ENCODE measurements at regions not wholly inside any gene's neighbourhood (a gene's known extent, or its start where the extent isn't known, plus 50 kb on each side); places are given as distances from the start of the nearest gene placed in this dataset.

GRCh38 chr12:59911516-59911915 is 315.7 kb downstream of the SLC16A7 start:
- no peak for DNase-seq
- in situ Hi-C loops (cut with HindIII; ENCODE audit: low pct_ligation_motif_present, low pct_unique_long_range_greater_than_20kb, low sequenced_read_pairs) = no loop called here

- in situ Hi-C loops (cut with HindIII; ENCODE audit: low pct_ligation_motif_present, low pct_unique_long_range_greater_than_20kb, low sequenced_read_pairs) = no loop called here
- no peak for DNase-seq
Measured at GRCh38 chr12:59916988-59917387, 321.2 kb downstream of the SLC16A7 start.

GRCh38 chr12:59927032-59927431 is 331.2 kb downstream of the SLC16A7 start:
- in situ Hi-C loops (cut with HindIII; ENCODE audit: low pct_ligation_motif_present, low pct_unique_long_range_greater_than_20kb, low sequenced_read_pairs) = no loop called here
- no peak for DNase-seq

GRCh38 chr12:59928416-59928815 is 332.6 kb downstream of the SLC16A7 start:
- in situ Hi-C loops (cut with HindIII; ENCODE audit: low pct_ligation_motif_present, low pct_unique_long_range_greater_than_20kb, low sequenced_read_pairs) = no loop called here
- DNase-seq = no peak

- peak; percentile 56 for DNase-seq
- in situ Hi-C loops (cut with HindIII; ENCODE audit: low pct_ligation_motif_present, low pct_unique_long_range_greater_than_20kb, low sequenced_read_pairs) = no loop called here
Measured at GRCh38 chr12:59929110-59929509, 333.3 kb downstream of the SLC16A7 start.

GRCh38 chr12:59934486-59934885 is 338.7 kb downstream of the SLC16A7 start:
- no peak for DNase-seq
- in situ Hi-C loops (cut with HindIII; ENCODE audit: low pct_ligation_motif_present, low pct_unique_long_range_greater_than_20kb, low sequenced_read_pairs) = no loop called here

- DNase-seq = no peak
- in situ Hi-C loops (cut with HindIII; ENCODE audit: low pct_ligation_motif_present, low pct_unique_long_range_greater_than_20kb, low sequenced_read_pairs) = no loop called here
Measured at GRCh38 chr12:59936534-59936933, 340.7 kb downstream of the SLC16A7 start.

- in situ Hi-C loops (cut with HindIII; ENCODE audit: low pct_ligation_motif_present, low pct_unique_long_range_greater_than_20kb, low sequenced_read_pairs) = no loop called here
- peak; percentile 50 for DNase-seq
Measured at GRCh38 chr12:59937148-59937547, 341.3 kb downstream of the SLC16A7 start.

- in situ Hi-C loops (cut with HindIII; ENCODE audit: low pct_ligation_motif_present, low pct_unique_long_range_greater_than_20kb, low sequenced_read_pairs) = no loop called here
- no peak for DNase-seq
Measured at GRCh38 chr12:59938190-59938962, 342.5 kb downstream of the SLC16A7 start.

- in situ Hi-C loops (cut with HindIII; ENCODE audit: low pct_ligation_motif_present, low pct_unique_long_range_greater_than_20kb, low sequenced_read_pairs) = no loop called here
- peak; percentile 75 for DNase-seq
Measured at GRCh38 chr12:59940631-59941342, 345.0 kb downstream of the SLC16A7 start.

GRCh38 chr12:59941461-59941860 is 345.6 kb downstream of the SLC16A7 start:
- DNase-seq = no peak
- in situ Hi-C loops (cut with HindIII; ENCODE audit: low pct_ligation_motif_present, low pct_unique_long_range_greater_than_20kb, low sequenced_read_pairs) = no loop called here

- DNase-seq = no peak
- in situ Hi-C loops (cut with HindIII; ENCODE audit: low pct_ligation_motif_present, low pct_unique_long_range_greater_than_20kb, low sequenced_read_pairs) = no loop called here
Measured at GRCh38 chr12:59944177-59944576, 348.3 kb downstream of the SLC16A7 start.

- DNase-seq = no peak
- in situ Hi-C loops (cut with HindIII; ENCODE audit: low pct_ligation_motif_present, low pct_unique_long_range_greater_than_20kb, low sequenced_read_pairs) = no loop called here
Measured at GRCh38 chr12:59946635-59947034, 350.8 kb downstream of the SLC16A7 start.

GRCh38 chr12:59963546-59963945 is 367.7 kb downstream of the SLC16A7 start:
- no peak for DNase-seq
- in situ Hi-C loops (cut with HindIII; ENCODE audit: low pct_ligation_motif_present, low pct_unique_long_range_greater_than_20kb, low sequenced_read_pairs) = no loop called here

- in situ Hi-C loops (cut with HindIII; ENCODE audit: low pct_ligation_motif_present, low pct_unique_long_range_greater_than_20kb, low sequenced_read_pairs) = no loop called here
- DNase-seq = no peak
Measured at GRCh38 chr12:59972905-59973304, 377.1 kb downstream of the SLC16A7 start.

- no peak for DNase-seq
- in situ Hi-C loops (cut with HindIII; ENCODE audit: low pct_ligation_motif_present, low pct_unique_long_range_greater_than_20kb, low sequenced_read_pairs) = no loop called here
Measured at GRCh38 chr12:59973515-59973914, 377.7 kb downstream of the SLC16A7 start.

GRCh38 chr12:59977779-59978178 is 381.9 kb downstream of the SLC16A7 start:
- in situ Hi-C loops (cut with HindIII; ENCODE audit: low pct_ligation_motif_present, low pct_unique_long_range_greater_than_20kb, low sequenced_read_pairs) = no loop called here
- no peak for DNase-seq

- DNase-seq = no peak
Measured at GRCh38 chr12:59980476-59980875, 384.6 kb downstream of the SLC16A7 start.

GRCh38 chr12:59999291-59999690 is 403.5 kb downstream of the SLC16A7 start:
- in situ Hi-C loops (cut with HindIII; ENCODE audit: low pct_ligation_motif_present, low pct_unique_long_range_greater_than_20kb, low sequenced_read_pairs) = no loop called here
- no peak for DNase-seq

More at GRCh38 chr12:59980476-59980875, 384.6 kb downstream of the SLC16A7 start:
- in situ Hi-C loops (cut with HindIII; ENCODE audit: low pct_ligation_motif_present, low pct_unique_long_range_greater_than_20kb, low sequenced_read_pairs) = no loop called here

GRCh38 chr12:60010486-60010885 is 414.7 kb downstream of the SLC16A7 start:
- no peak for DNase-seq
- in situ Hi-C loops (cut with HindIII; ENCODE audit: low pct_ligation_motif_present, low pct_unique_long_range_greater_than_20kb, low sequenced_read_pairs) = no loop called here

All from ACHN (cell line).